ENCODE measurements at regions not wholly inside any gene's neighbourhood (a gene's known extent, or its start where the extent isn't known, plus 50 kb on each side); places are given as distances from the start of the nearest gene placed in this dataset.

GRCh38 chr4:177687117-177687516, 244.9 kb upstream of the AGA start:
- Mint-ChIP-seq H3K4me3 (ENCODE audit: unreplicated experiment) (no peak overlapping the region), H3K27me3 (ENCODE audit: unreplicated experiment) (no peaks in the 10 kb centered on the region), H3K36me3 (ENCODE audit: low read depth, unreplicated experiment) (no peaks in the 10 kb centered on the region), H3K4me1 (ENCODE audit: unreplicated experiment) (peaks cover 10% of the 10 kb centered on the region), H3K9me3 (ENCODE audit: unreplicated experiment) (no peaks in the 10 kb centered on the region), H3K27ac (ENCODE audit: unreplicated experiment) (no peak overlapping the region)
- no peak for DNase-seq (ENCODE audit: low spot score)
- no peak for TF ChIP-seq CTCF (IDR thresholded peaks at IDR 0.05; ENCODE audit: unreplicated experiment)

- TF ChIP-seq CTCF (IDR thresholded peaks at IDR 0.05; ENCODE audit: unreplicated experiment) = no peak
- Mint-ChIP-seq H3K36me3 (ENCODE audit: low read depth, unreplicated experiment) (no peaks in the 10 kb centered on the region), H3K4me1 (ENCODE audit: unreplicated experiment) (peaks cover 10% of the 10 kb centered on the region), H3K4me3 (ENCODE audit: unreplicated experiment) (no peak overlapping the region), H3K27me3 (ENCODE audit: unreplicated experiment) (no peaks in the 10 kb centered on the region), H3K9me3 (ENCODE audit: unreplicated experiment) (no peaks in the 10 kb centered on the region), H3K27ac (ENCODE audit: unreplicated experiment) (no peak overlapping the region)
- DNase-seq (ENCODE audit: low spot score) = no peak
Observed at GRCh38 chr4:177692907-177693306, 250.7 kb upstream of the AGA start.

GRCh38 chr4:177696438-177696966, 254.3 kb upstream of the AGA start:
- H3K36me3 Mint-ChIP-seq (ENCODE audit: low read depth, unreplicated experiment) = no peaks in the 10 kb centered on the region
- H3K4me1 Mint-ChIP-seq (ENCODE audit: unreplicated experiment) = peaks cover under 1% of the 10 kb centered on the region
- no peak overlapping the region for H3K4me3 Mint-ChIP-seq (ENCODE audit: unreplicated experiment)
- DNase-seq (ENCODE audit: low spot score) = no peak
- H3K27ac Mint-ChIP-seq (ENCODE audit: unreplicated experiment) = no peak overlapping the region
- H3K9me3 Mint-ChIP-seq (ENCODE audit: unreplicated experiment) = no peaks in the 10 kb centered on the region
- no peaks in the 10 kb centered on the region for H3K27me3 Mint-ChIP-seq (ENCODE audit: unreplicated experiment)
- TF ChIP-seq CTCF (IDR thresholded peaks at IDR 0.05; ENCODE audit: unreplicated experiment) = no peak

GRCh38 chr4:177699365-177700213, 257.4 kb upstream of the AGA start:
- Mint-ChIP-seq H3K4me3 (ENCODE audit: unreplicated experiment) (no peak overlapping the region), H3K4me1 (ENCODE audit: unreplicated experiment) (no peaks in the 10 kb centered on the region), H3K27me3 (ENCODE audit: unreplicated experiment) (peaks cover 2% of the 10 kb centered on the region), H3K27ac (ENCODE audit: unreplicated experiment) (no peak overlapping the region), H3K9me3 (ENCODE audit: unreplicated experiment) (no peaks in the 10 kb centered on the region), H3K36me3 (ENCODE audit: low read depth, unreplicated experiment) (no peaks in the 10 kb centered on the region)
- TF ChIP-seq CTCF (IDR thresholded peaks at IDR 0.05; ENCODE audit: unreplicated experiment) = no peak
- DNase-seq (ENCODE audit: low spot score) = no peak

- Mint-ChIP-seq H3K27ac (ENCODE audit: unreplicated experiment) (no peak overlapping the region), H3K9me3 (ENCODE audit: unreplicated experiment) (no peaks in the 10 kb centered on the region), H3K4me3 (ENCODE audit: unreplicated experiment) (no peak overlapping the region), H3K36me3 (ENCODE audit: low read depth, unreplicated experiment) (no peaks in the 10 kb centered on the region), H3K4me1 (ENCODE audit: unreplicated experiment) (no peaks in the 10 kb centered on the region), H3K27me3 (ENCODE audit: unreplicated experiment) (peaks cover 2% of the 10 kb centered on the region)
- no peak for TF ChIP-seq CTCF (IDR thresholded peaks at IDR 0.05; ENCODE audit: unreplicated experiment)
- DNase-seq (ENCODE audit: low spot score) = no peak
Observed at GRCh38 chr4:177706916-177707315, 264.7 kb upstream of the AGA start.

All from endothelial cell (in vitro differentiated cells).